Activated CD4-positive, CD25-positive, alpha-beta regulatory T cell treated with anti-CD3 and anti-CD28 coated beads, Interleukin-2, amount 50 U/mL, for 16 hours (primary cell): ENCODE measurements at regions not wholly inside any gene's neighbourhood (a gene's known extent, or its start where the extent isn't known, plus 50 kb on each side); places are given as distances from the start of the nearest gene placed in this dataset.
"Not testable (repeated sequence)": the region's sequence is repeated elsewhere in the genome, so short reads cannot be mapped to it uniquely, and the experiment has no call there.

ENCODE experiments used
- DNase-seq: peaks from one replicate; pipeline ENCODE4 v3.0.0-alpha.2; 2020; ENCODE audit warnings: low read depth, low spot score

DNA sequence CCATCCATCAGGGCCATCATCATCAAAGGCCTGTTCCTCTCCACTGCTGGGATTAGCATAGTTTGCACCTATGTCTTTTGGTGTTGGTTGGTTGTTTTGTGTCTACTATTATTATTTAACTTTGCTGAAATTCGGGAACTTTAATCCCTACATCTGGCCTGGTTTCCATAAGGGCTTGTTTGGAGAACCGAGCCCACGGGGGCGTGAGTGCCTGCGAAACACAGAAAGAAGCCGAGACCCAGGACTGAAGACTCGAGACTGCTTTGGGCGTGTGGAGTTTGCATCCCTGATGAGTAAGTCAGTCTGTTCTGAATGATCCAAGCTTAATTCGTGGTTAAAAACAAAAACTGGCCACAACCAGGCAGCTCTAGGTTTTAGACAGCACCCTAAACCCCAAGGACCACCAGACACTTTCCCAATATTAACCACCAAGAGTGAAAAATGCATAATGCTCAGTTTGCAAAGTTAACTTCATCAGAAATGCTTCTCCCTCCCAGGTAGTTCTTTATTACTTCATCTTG is 195.6 kb downstream of the BCL2L11 start:
- DNase-seq = not testable (repeated sequence)

DNA sequence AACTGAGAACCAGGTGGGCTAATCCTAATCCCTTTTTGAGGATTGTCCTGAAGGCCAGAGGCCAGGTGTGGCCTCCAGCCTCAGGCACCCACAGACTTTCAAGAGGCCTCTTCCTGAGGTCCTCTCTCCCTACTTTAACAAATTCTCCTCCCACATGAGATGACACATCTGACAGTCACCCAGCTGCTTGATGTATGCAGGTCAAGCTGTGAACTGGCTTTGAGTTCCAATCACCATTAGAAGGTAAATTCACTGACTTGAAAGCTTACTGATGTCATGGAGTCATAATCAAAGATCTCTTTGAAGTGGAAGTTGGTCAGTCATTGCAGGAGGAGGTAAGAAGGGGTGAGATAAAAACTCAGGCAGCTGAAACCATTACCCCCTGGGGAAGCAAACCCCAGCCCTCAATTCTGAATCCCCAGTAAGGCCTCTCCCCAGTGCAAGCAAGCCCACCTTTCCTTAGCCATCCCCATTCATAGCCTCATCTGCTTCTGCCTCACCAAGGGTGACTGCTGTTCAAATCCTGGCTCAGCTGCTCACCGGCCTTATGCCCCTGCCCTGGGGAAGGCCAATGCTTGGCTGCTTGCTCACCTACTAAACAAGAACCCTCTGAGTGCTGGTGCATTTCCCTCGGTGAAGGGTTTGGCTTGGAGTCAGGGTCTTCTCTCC is 196.3 kb downstream of the BCL2L11 start:
- DNase-seq = not testable (repeated sequence)

DNA sequence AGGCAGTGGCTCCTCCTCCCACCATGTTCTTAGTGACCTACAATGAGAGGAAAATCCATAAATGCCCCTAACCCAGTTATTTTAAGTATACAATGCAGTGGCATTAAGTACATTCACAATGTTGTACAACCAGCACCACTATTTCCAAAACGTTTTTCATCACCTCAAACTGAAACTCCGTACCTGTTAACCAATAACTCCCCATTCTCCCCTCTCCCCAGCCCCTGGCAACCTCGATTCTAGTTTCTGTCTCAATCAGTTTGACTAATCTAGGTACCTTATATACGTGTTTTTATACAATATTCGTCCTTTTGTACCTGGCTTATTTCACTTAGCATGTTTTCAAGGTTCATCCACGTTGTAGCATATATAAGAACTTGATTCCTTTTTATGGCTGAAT is 198.8 kb downstream of the BCL2L11 start:
- DNase-seq = not testable (repeated sequence)

GRCh38 chr2:111320264-111320663 is 199.6 kb downstream of the BCL2L11 start:
- DNase-seq = not testable (repeated sequence)

DNA sequence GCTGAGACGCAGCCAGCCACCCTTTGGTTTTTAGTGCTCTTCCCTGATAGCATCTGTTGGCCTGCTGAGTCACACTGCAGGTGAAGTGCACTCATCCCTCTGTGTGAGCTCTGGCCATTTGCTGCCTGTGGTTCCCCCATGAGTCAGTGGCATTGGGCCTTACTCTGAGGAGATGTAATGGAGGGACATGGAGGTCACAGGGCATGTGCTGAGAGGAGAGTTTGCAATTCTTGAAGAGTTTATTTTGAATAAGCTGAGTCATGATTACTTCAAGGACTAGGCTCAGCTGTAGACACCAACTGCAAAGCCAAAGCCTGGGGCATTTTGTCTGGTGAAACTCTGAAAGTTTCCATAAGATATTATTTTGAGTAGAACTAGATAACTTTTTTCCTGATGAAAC is 200.3 kb downstream of the BCL2L11 start:
- not testable (repeated sequence) for DNase-seq

DNA sequence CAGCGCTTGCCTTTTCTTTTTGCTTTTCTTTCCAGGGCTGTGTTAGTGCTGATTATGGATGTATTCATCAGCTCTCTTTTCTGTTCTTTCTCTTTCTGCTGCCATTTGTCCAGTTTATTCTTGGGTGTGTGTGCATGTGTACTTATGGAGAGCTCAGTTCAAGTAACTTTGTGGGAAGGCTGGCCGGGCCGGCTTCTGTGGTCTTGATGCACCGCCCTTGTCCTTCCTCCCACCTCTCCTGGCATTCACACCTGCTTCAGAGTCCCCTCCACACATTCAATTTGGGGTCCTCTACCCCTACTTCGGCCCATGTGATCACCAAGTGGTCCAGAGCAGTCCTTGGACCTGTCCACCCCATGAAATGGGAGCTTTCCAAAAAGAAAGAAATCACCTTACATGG is 202.7 kb downstream of the BCL2L11 start:
- not testable (repeated sequence) for DNase-seq

GRCh38 chr2:111327726-111328125 is 207.0 kb downstream of the BCL2L11 start:
- DNase-seq = not testable (repeated sequence)

DNA sequence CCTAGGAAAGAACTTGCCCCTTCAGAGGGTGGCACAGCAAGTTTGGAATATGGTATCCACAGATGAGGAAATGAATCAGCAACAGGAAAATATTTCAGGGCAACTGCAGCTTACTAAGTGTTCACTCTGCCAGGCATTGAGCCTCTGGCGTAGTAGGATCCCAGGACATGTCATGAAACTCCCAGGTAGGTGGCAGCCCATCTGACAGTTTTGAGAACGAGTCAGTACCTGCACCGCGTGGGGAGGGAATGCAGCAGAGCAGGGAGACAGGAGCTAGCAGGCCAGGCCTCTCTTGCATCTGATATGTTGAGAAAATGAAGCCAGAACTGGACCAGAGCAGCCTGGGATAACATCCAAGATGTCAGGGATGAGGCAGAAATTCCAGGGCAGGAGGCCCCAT is 208.6 kb downstream of the BCL2L11 start:
- DNase-seq = not testable (repeated sequence)

- DNase-seq = not testable (repeated sequence)
Observed at GRCh38 chr2:111331099-111331724, 210.5 kb downstream of the BCL2L11 start.

GRCh38 chr2:111335220-111335907 is 214.7 kb downstream of the BCL2L11 start:
- not testable (repeated sequence) for DNase-seq

DNA sequence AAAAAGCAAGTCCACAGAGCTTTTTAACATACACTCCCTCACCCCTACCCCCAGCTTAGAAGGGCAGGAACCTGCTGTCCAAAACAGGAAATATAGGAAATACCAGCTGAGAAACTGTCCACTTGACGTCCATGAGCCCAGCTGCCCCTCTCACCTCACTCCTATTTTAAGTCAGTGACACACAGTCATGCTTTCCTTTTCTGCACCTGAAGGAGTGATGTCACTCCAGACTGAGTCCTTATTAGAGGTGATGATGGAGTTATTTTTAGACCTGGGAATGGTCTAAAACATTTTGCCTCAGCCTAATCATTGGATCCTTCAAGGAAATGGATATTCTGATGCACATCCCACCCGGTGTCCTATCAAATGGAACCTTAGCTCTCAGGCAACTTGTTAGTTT is 217.8 kb downstream of the BCL2L11 start:
- DNase-seq = not testable (repeated sequence)

DNA sequence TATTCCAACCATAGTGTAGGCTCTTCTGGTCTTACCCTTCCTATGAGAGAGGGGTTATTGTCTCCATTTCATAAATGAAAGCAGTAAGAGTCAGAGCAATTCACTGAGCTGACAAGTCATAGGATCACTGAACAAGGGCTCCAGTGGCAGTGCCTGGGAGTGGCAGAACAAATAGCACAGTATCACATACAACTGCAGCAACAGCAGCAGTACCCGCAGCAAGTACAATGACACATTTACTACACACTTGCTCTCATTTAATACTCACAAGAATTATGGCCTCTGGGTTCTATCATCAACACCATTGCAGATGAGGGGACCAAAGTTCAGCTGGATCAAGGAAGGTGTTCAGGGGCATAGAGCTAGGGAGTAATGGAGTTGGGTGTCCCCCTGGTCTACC is 218.8 kb downstream of the BCL2L11 start:
- not testable (repeated sequence) for DNase-seq

DNA sequence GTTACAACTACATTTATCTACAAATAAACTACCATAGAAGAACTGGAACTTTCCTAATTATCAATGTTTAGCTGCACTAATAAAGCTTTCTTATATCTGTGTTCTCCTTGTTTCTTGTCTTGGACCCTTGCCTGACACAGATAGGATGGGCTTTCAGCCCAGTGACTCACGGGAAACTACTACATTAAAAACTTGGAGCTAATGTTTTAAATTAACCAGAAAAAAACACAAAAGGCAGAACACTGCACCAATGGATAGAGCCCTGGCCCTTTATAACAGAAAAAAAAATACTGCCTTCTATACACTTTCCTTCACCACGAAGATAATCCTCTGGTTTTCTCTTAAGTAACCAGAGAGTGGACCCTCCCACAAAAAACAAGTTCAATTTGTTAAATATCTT is 223.9 kb downstream of the BCL2L11 start:
- not testable (repeated sequence) for DNase-seq

DNA sequence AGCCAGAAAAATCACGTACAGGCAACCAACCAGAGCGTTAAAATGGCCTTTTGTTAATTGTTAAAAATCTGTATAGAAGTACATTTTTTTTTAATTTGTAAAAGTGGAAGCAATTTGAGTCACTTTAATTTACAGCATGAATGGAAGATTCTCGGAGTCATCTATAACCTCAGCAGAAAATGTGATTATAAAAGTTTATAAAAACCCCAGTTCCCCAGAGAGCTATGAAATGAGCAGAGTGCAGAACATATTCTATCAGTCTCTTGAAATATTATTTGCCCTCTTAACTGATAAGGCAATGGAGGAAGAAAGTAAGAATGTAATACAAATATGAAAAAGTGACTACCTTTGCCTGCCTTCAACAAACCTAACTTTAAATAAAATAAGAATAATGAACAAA is 224.7 kb downstream of the BCL2L11 start:
- not testable (repeated sequence) for DNase-seq

GRCh38 chr2:111346018-111346930 is 225.6 kb downstream of the BCL2L11 start:
- not testable (repeated sequence) for DNase-seq

DNA sequence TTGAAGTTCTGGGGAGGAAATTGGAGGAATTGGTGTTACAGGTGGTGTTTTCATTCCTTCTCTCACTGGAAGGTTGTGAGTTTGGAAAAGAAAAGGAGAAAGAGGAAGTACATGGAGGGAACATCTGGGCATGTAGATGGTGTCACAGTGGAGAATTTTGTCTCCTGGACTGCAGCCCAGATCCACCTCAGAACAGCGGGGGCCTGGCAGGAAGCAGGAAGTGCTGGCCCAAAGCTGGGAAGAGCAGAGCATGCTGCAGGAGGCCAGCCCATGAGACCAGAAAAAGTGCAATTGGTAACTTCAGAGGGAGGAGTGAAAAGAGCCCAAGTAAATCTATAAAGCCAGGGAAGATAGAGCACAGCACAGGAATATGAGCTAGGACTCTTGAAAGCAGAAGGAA is 227.0 kb downstream of the BCL2L11 start:
- DNase-seq = not testable (repeated sequence)

DNA sequence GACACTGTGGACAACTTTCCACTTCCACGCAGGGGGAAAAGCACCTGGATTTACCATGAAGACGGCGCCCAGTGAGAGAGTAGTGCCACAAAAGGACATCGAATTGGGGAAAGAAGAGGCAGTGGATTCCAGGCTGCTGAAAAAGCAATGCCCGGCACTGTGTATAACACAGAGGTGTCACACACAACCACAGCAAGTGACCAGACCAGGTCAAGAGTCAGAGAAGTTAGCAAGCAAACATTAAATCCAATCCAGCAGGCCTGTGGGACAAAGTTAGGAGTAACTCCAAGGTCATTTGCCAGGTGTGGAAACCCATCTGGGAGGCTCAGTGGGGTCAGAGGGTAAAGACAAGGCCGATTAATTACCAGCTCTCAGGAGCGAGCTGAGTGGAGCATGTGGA is 227.6 kb downstream of the BCL2L11 start:
- DNase-seq = not testable (repeated sequence)

GRCh38 chr2:111355022-111355817 is 234.5 kb downstream of the BCL2L11 start:
- not testable (repeated sequence) for DNase-seq

DNA sequence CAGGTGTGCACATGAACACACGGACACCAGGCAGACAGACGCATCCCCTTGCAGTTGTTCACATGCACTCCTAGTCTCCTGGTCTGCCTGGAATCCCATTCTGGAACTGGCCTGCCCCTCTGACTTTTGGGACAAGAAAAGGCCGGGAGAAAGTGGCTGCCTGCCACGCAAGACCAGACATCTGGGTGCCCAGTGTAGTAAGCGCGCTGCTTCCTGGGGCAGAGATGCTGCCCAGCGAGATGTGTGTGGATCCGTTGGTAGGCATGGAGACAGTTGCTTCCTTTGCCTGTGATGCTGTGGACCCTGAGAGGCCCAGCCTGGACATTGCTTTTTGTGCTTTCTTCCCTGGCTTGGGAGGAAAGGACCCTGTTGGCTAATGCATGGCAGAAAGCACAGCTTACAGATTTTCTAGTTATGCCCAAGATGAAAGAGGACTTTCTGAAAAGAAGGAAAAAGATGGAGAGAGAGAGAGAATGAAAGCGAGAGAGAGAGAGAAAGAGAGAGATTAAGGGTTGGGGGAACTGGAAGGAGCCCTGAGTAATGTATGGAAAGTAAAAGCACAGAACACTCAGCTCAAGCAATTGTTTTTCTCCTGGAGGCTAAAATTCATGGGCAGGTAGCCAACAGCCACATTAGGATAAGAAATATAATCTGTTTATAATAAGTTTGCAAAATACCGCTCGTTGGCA is 235.3 kb downstream of the BCL2L11 start:
- DNase-seq = not testable (repeated sequence)

DNA sequence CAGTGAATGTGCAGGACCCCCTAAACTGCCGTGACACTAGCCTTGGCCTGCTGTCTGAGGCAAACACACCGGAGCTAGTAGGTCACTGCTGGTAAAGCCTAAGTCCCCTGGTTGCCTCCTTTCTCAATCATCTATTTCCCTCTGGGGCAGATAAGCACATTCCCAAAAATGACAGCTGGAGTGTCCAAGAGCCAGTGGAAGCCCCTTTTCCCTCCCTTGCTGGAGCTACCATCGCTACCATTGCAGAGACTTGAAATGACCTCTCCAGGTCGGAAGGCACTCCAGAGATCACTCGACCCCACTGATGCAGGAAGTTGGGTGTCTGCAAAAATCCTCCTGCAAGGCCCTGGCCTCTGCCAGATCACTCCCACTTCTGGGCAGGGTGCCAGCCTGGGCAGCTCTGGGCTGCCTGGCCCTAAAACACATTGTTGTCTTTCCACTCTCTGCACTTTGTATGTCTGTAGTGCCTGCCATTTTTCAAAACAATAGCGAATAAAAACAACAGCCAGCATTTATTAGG is 235.9 kb downstream of the BCL2L11 start:
- not testable (repeated sequence) for DNase-seq
